ENCODE measurements at regions not wholly inside any gene's neighbourhood (a gene's known extent, or its start where the extent isn't known, plus 50 kb on each side); places are given as distances from the start of the nearest gene placed in this dataset.

DNA sequence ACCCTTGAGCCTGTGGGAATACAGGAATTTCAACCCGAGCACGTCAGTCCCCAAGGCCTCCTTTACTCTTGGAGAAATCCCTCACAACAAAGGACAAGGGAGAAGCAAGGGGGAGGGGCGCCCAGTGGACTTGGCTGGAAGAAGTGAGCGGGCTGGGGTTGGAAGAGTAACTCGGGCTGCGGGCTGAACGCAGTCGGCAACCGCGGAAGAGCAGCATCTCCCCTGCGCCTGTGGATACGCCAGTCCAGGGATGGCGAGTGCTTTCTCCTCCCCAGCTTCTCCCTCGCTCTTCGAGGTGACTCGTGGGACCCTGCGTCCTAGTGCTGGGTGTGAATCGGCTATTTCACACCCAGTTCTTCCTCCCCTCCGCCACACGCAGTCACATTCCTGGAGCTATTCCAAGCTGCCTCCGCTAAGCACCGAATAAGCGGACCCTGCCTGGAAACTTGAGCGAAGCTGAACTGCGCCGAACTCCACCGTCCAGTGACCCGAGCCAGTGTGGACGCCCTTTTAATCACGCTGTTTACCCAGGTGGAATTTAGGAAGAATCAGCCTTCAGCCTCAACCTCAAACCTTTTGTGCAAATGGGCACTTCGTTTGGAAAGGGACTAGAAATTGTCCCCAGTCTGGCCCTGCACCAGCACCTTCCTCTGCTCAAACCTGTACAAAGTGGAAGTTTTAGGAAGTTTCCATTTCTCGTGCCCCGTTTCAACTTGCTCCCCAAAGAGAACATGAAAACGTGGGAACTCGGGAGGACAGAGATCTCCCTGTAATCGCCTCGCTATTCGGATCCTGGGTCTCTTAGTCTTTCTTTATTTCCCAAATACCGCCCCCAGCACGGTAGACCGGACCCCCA, 64.3 kb upstream of the WDR17 start:
- peak overlapping the region; percentile 29 for H3K4me3 ChIP-seq (ENCODE audit: control insufficient read depth, low read depth, low read length)
- TF ChIP-seq, protein P1, sequence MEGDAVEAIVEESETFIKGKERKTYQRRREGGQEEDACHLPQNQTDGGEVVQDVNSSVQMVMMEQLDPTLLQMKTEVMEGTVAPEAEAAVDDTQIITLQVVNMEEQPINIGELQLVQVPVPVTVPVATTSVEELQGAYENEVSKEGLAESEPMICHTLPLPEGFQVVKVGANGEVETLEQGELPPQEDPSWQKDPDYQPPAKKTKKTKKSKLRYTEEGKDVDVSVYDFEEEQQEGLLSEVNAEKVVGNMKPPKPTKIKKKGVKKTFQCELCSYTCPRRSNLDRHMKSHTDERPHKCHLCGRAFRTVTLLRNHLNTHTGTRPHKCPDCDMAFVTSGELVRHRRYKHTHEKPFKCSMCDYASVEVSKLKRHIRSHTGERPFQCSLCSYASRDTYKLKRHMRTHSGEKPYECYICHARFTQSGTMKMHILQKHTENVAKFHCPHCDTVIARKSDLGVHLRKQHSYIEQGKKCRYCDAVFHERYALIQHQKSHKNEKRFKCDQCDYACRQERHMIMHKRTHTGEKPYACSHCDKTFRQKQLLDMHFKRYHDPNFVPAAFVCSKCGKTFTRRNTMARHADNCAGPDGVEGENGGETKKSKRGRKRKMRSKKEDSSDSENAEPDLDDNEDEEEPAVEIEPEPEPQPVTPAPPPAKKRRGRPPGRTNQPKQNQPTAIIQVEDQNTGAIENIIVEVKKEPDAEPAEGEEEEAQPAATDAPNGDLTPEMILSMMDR (IDR thresholded peaks at IDR 0.05; ENCODE audit: control insufficient read depth, insufficient read depth, low read depth, low read length, missing control alignments), result no peak
- DNase-seq (ENCODE audit: low read depth), result no peak

DNA sequence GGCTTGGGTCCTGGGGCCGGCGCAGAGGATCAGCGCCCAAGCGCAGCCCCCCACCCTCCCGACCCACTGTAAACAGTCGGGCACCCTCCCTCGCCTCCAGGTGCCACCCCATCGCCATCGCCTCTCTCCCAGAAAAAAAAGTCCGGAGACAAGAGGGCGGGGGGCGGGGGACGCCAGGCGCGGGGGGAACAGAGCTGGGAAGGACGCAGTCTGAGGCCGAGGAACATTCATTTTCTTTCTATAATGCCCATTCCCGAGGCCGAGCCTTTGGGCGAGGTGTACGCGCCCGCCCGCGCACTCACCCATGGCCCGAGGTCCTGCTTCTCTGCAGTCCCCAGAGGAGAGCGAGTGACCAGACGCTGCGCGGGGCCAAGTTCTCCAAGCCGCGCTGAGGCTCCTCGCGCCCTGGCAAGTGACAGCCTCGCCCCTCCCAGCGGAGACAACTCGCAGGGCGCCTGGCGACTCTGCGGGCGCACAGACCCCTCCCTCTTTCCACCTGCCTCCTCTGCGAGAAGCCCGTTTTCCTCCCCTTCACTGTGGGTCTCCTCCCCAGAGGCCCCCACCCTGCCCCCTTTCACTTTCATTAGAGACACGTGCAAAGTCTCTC, 63.5 kb upstream of the WDR17 start:
- DNase-seq (ENCODE audit: low read depth), result no peak
- TF ChIP-seq, protein P1 (IDR thresholded peaks at IDR 0.05; ENCODE audit: control insufficient read depth, insufficient read depth, low read depth, low read length, missing control alignments), result no peak

DNA sequence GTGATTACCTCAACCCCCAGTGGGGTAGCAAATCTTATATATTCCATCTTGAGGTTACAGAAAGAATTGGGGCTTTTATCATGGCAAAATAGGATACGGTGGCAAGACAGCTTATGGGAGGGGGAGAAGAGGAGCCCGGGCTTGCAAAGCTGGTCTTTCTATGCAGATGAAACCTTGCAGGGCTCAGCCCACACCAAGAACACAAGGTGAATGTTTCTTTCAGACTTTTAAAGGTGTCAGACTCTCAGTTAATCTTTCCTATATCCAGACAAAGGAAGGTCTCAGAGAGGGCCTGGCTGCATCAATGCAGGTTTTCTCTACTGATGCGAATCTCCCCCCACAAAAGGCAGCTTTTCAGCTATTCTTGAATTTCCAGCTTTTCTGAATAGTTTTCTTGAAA, 59.9 kb upstream of the WDR17 start:
- no peak for DNase-seq (ENCODE audit: low read depth)
- TF ChIP-seq, protein P1 (IDR thresholded peaks at IDR 0.05; ENCODE audit: control insufficient read depth, insufficient read depth, low read depth, low read length, missing control alignments), result no peak
- H3K4me3 ChIP-seq (ENCODE audit: control insufficient read depth, low read depth, low read length), result no peak overlapping the region

More for the DNA sequence above, 63.5 kb upstream of the WDR17 start:
- peak overlapping the region; percentile 29 for H3K4me3 ChIP-seq (ENCODE audit: control insufficient read depth, low read depth, low read length)

DNA sequence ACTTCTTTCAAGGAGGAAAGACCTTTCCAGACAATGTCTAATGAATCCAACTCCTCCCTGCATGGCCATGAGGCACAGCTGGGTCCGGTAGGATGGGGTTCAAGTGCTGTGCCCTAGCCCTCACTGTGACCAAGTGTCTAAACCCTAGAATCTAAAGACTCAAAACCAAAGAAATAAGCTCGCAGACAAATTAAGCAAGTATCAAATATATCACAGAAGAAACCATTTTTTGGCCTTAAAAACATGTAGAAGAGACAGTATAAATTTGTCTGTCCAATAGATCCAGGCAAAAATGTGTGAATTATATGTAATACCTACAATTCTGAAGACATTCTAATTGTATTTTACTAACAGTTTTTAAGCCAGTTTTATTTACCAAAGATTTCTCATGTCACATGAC, 56.4 kb upstream of the WDR17 start:
- TF ChIP-seq, protein P1 (IDR thresholded peaks at IDR 0.05; ENCODE audit: control insufficient read depth, insufficient read depth, low read depth, low read length, missing control alignments), result no peak
- no peak overlapping the region for H3K4me3 ChIP-seq (ENCODE audit: control insufficient read depth, low read depth, low read length)
- no peak for DNase-seq (ENCODE audit: low read depth)

DNA sequence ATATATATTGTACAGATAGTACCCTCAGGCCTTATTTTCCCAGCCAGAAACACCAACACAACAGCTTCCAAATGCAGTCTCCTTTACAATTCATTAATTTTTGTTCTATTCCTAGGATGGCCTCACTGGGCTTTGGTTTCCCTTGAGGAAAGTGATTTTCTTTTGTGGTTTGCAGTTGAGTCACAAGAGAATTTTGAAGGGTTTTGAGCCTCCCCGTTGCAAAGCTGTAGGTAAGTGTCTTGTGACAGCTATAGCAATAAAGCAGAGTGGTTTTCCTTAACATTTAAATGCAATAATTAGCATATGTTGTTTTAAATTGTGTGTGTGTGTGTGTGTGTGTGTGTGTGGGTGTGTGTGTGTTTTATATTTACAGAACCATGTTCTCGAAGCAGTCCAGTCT, 54.1 kb upstream of the WDR17 start:
- no peak for DNase-seq (ENCODE audit: low read depth)
- TF ChIP-seq, protein P1 (IDR thresholded peaks at IDR 0.05; ENCODE audit: control insufficient read depth, insufficient read depth, low read depth, low read length, missing control alignments), result no peak
- no peak overlapping the region for H3K4me3 ChIP-seq (ENCODE audit: control insufficient read depth, low read depth, low read length)

DNA sequence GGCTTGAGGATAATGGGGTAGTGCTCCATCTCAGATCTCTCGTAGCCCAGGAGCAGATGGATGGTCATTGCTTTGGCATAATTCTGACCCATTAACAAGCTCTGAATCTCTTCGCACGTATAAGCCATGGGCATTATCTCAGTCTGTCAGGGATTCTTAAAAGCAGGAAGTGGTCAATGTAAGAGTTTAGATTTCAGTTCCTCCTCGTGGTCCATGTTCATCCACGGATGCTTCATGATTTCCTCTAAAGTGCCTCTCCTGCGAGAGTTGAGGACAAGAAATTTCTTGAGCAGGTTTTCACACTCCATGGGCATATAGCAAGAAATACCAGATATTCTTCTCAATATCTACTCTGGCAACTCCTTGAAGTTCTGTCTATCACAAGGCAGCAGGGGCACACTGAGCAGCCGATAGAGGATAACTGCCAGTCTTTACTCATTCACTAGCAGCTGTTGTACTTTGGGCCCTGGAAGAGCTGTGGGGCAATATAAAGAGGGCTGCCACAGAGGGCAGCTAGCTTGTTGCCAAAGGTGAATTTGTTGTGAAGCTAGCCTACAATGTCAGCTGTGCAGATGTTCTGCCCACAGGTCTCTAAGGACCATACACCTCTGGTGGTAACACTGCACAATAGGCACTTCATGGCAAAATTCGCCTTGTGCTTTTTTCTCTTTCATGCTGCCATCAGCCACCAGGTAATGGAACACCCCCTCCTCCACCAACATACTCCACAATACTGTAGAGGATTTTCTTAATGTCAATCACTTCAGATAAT, 52.0 kb upstream of the WDR17 start:
- TF ChIP-seq, protein P1 (IDR thresholded peaks at IDR 0.05; ENCODE audit: control insufficient read depth, insufficient read depth, low read depth, low read length, missing control alignments), result no peak
- DNase-seq (ENCODE audit: low read depth), result no peak
- no peak overlapping the region for H3K4me3 ChIP-seq (ENCODE audit: control insufficient read depth, low read depth, low read length)

Data from AG09309 (cell line).